Ishikawa (cell line): ENCODE measurements at regions not wholly inside any gene's neighbourhood (a gene's known extent, or its start where the extent isn't known, plus 50 kb on each side); places are given as distances from the start of the nearest gene placed in this dataset.

Source experiments
- EGR1 ChIP-seq: IDR thresholded peaks from 2 replicates; pipeline ENCODE4 v1.6.1; 2012
- EP300 ChIP-seq: IDR thresholded peaks from 2 replicates; pipeline ENCODE4 v1.6.1; 2012; ENCODE audit warnings: borderline replicate concordance
- FOXM1 ChIP-seq: IDR thresholded peaks from 2 replicates; pipeline ENCODE4 v1.6.1; 2012; ENCODE audit warnings: low read depth, borderline replicate concordance
- RAD21 ChIP-seq: IDR thresholded peaks from 2 replicates; pipeline ENCODE4 v1.6.1; 2012; ENCODE audit warnings: low read depth
- TF ChIP-seq, protein P1 (sequence below): IDR thresholded peaks from 2 replicates; pipeline ENCODE4 v1.6.1; 2012
- TF ChIP-seq, protein P2 (sequence below): IDR thresholded peaks from 2 replicates; pipeline ENCODE4 v1.6.1; 2012; ENCODE audit warnings: low read depth, mild to moderate bottlenecking

DNA sequence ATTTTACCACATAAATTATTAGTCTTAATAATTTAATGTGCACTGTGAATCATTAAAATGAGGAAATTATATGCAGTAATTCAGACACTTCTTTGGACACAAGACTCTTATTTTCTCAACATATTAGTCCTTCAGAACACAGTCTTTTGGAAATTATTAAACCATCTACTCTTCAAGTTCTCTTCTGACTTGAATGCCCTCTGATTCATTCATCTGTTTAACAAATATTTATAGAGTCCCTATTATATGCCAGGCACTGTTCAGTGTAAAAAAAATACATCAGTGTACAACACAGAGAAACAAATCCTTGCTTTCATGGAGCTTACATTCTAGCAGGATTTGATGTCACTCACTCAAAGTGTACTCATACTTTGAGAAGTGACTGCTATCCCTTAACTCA lies 163.4 kb upstream of the IL12B start:
- TF ChIP-seq EP300 (no peak), FOXM1 (no peak), EGR1 (no peak), RAD21 (no peak)
- TF ChIP-seq, protein P1, sequence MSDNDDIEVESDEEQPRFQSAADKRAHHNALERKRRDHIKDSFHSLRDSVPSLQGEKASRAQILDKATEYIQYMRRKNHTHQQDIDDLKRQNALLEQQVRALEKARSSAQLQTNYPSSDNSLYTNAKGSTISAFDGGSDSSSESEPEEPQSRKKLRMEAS = no peak
- TF ChIP-seq, protein P2, sequence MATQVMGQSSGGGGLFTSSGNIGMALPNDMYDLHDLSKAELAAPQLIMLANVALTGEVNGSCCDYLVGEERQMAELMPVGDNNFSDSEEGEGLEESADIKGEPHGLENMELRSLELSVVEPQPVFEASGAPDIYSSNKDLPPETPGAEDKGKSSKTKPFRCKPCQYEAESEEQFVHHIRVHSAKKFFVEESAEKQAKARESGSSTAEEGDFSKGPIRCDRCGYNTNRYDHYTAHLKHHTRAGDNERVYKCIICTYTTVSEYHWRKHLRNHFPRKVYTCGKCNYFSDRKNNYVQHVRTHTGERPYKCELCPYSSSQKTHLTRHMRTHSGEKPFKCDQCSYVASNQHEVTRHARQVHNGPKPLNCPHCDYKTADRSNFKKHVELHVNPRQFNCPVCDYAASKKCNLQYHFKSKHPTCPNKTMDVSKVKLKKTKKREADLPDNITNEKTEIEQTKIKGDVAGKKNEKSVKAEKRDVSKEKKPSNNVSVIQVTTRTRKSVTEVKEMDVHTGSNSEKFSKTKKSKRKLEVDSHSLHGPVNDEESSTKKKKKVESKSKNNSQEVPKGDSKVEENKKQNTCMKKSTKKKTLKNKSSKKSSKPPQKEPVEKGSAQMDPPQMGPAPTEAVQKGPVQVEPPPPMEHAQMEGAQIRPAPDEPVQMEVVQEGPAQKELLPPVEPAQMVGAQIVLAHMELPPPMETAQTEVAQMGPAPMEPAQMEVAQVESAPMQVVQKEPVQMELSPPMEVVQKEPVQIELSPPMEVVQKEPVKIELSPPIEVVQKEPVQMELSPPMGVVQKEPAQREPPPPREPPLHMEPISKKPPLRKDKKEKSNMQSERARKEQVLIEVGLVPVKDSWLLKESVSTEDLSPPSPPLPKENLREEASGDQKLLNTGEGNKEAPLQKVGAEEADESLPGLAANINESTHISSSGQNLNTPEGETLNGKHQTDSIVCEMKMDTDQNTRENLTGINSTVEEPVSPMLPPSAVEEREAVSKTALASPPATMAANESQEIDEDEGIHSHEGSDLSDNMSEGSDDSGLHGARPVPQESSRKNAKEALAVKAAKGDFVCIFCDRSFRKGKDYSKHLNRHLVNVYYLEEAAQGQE = no peak
